SK-N-SH treated with all-trans-retinoic acid at 6 μM for 48 hours (cell line): ENCODE measurements at regions not wholly inside any gene's neighbourhood (a gene's known extent, or its start where the extent isn't known, plus 50 kb on each side); places are given as distances from the start of the nearest gene placed in this dataset.

Experiments
- ATAC-seq: fragments of 200-7000 bp; cut with Tn5 transposase; 3 replicates; pipeline ENCODE4 v1.9.1; 2020; ENCODE audit warnings: mild to moderate bottlenecking, moderate library complexity
- ARNTL ChIP-seq: fragments of 450-650 bp; formaldehyde crosslinking; IDR thresholded peaks from 2 replicates; pipeline ENCODE4 v1.5.0; 2020; ENCODE audit warnings: low read depth, mild to moderate bottlenecking, moderate library complexity, borderline replicate concordance
- BACH2 ChIP-seq: fragments of 250-450 bp; sonication (Bioruptor Pico); IDR thresholded peaks from 2 replicates; pipeline ENCODE4 v1.9.0; 2021; ENCODE audit warnings: mild to moderate bottlenecking, borderline replicate concordance
- CREB5 ChIP-seq: fragments of 250-450 bp; sonication (Bioruptor Pico); IDR thresholded peaks from 2 replicates; pipeline ENCODE4 v1.5.1; 2020; ENCODE audit warnings: low read depth, mild to moderate bottlenecking, moderate library complexity
- CSDC2 ChIP-seq: fragments of 250-450 bp; sonication (Bioruptor Pico); IDR thresholded peaks from 2 replicates; pipeline ENCODE4 v1.5.0; 2020; ENCODE audit warnings: mild to moderate bottlenecking, moderate library complexity
- CSRNP3 ChIP-seq: fragments of 250-450 bp; sonication (Bioruptor Pico); IDR thresholded peaks from 2 replicates; pipeline ENCODE4 v1.5.1; 2021; ENCODE audit warnings: mild to moderate bottlenecking, moderate library complexity
- ESRRG ChIP-seq: fragments of 250-450 bp; sonication (Bioruptor Pico); IDR thresholded peaks from 2 replicates; pipeline ENCODE4 v1.6.1; 2021; ENCODE audit warnings: mild to moderate bottlenecking
- ISL1 ChIP-seq: fragments of 250-450 bp; sonication (Bioruptor Pico); IDR thresholded peaks from 2 replicates; pipeline ENCODE4 v2.1.2; 2022; ENCODE audit warnings: mild to moderate bottlenecking, moderate library complexity
- OSR1 ChIP-seq: fragments of 250-450 bp; sonication (Bioruptor Pico); IDR thresholded peaks from 2 replicates; pipeline ENCODE4 v1.8.0; 2022; ENCODE audit warnings: moderate library complexity, mild to moderate bottlenecking, inconsistent platforms
- POU6F1 ChIP-seq: fragments of 250-450 bp; sonication (Bioruptor Pico); IDR thresholded peaks from 2 replicates; pipeline ENCODE4 v1.8.0; 2021; ENCODE audit warnings: low read depth, mild to moderate bottlenecking, moderate library complexity, borderline replicate concordance
- PPARA ChIP-seq: fragments of 250-450 bp; sonication (Bioruptor Pico); IDR thresholded peaks from 2 replicates; pipeline ENCODE4 v1.5.0; 2020; ENCODE audit warnings: mild to moderate bottlenecking, borderline replicate concordance
- RARB ChIP-seq: fragments of 250-450 bp; sonication (Bioruptor Pico); IDR thresholded peaks from 2 replicates; pipeline ENCODE4 v1.8.0; 2021; ENCODE audit warnings: mild to moderate bottlenecking, moderate library complexity
- SNAI2 ChIP-seq: fragments of 250-450 bp; sonication (Bioruptor Pico); IDR thresholded peaks from 2 replicates; pipeline ENCODE4 v1.5.0; 2020; ENCODE audit warnings: mild to moderate bottlenecking, moderate library complexity
- TOX ChIP-seq: fragments of 250-450 bp; sonication (Bioruptor Pico); IDR thresholded peaks from 2 replicates; pipeline ENCODE4 v1.8.0; 2021; ENCODE audit warnings: mild to moderate bottlenecking, moderate library complexity, borderline replicate concordance
- ZC3H10 ChIP-seq: fragments of 250-450 bp; sonication (Bioruptor Pico); IDR thresholded peaks from 2 replicates; pipeline ENCODE4 v1.5.1; 2021; ENCODE audit warnings: mild to moderate bottlenecking, moderate library complexity
- ZFP3 ChIP-seq: fragments of 250-450 bp; sonication (Bioruptor Pico); IDR thresholded peaks from 2 replicates; pipeline ENCODE4 v1.5.0; 2020; ENCODE audit warnings: mild to moderate bottlenecking, moderate library complexity
- ZFP30 ChIP-seq: fragments of 450-650 bp; formaldehyde crosslinking; IDR thresholded peaks from 2 replicates; pipeline ENCODE4 v1.5.0; 2022; ENCODE audit warnings: mild to moderate bottlenecking, moderate library complexity
- ZNF565 ChIP-seq: fragments of 450-650 bp; formaldehyde crosslinking; conservative IDR thresholded peaks from 2 replicates; pipeline ENCODE4 v1.5.0; 2020; ENCODE audit warnings: low read depth, mild to moderate bottlenecking, moderate library complexity
- ZNF70 ChIP-seq: fragments of 450-650 bp; formaldehyde crosslinking; IDR thresholded peaks from 2 replicates; pipeline ENCODE4 v1.5.0; 2020; ENCODE audit warnings: mild to moderate bottlenecking, moderate library complexity
- TF ChIP-seq, protein P1 (sequence below): fragments of 250-450 bp; sonication (Bioruptor Pico); IDR thresholded peaks from 2 replicates; pipeline ENCODE4 v1.8.0; 2020; ENCODE audit warnings: mild to moderate bottlenecking, moderate library complexity, borderline replicate concordance
- TF ChIP-seq, protein P2 (sequence below): fragments of 250-450 bp; sonication (Bioruptor Pico); IDR thresholded peaks from 2 replicates; pipeline ENCODE4 v1.5.0; 2020; ENCODE audit warnings: mild to moderate bottlenecking, moderate library complexity

DNA sequence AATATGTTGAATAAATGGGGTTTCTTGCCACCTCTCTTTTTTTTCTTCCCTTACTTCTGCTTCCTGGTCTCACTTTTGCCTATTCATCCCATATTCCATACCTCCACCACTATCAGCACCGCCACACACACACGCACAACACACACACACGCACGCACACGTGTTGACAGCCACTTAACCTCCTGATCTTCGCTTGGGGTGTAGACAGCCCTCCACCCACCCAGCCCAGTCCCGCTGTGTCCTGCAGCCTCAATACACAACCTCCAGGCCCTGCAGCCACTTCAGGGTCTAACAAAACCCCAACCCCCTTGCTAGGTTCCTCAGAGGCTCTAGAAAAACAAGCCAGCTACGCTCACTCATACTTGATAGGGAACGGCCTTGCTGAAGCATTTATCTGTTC, 72.3 kb downstream of the LINC00237 start:
- TF ChIP-seq ZC3H10 (CRISPR knock-in tag), result no peak
- TF ChIP-seq ARNTL (CRISPR knock-in tag), result no peak
- TF ChIP-seq, protein P1, sequence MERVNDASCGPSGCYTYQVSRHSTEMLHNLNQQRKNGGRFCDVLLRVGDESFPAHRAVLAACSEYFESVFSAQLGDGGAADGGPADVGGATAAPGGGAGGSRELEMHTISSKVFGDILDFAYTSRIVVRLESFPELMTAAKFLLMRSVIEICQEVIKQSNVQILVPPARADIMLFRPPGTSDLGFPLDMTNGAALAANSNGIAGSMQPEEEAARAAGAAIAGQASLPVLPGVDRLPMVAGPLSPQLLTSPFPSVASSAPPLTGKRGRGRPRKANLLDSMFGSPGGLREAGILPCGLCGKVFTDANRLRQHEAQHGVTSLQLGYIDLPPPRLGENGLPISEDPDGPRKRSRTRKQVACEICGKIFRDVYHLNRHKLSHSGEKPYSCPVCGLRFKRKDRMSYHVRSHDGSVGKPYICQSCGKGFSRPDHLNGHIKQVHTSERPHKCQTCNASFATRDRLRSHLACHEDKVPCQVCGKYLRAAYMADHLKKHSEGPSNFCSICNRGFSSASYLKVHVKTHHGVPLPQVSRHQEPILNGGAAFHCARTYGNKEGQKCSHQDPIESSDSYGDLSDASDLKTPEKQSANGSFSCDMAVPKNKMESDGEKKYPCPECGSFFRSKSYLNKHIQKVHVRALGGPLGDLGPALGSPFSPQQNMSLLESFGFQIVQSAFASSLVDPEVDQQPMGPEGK, result no peak
- no peak for TF ChIP-seq ESRRG (CRISPR knock-in tag)
- TF ChIP-seq CREB5 (CRISPR knock-in tag), result no peak
- TF ChIP-seq PPARA (CRISPR knock-in tag), result no peak
- no peak for TF ChIP-seq ZNF70 (CRISPR knock-in tag)
- no peak for TF ChIP-seq OSR1 (CRISPR knock-in tag)
- no peak for TF ChIP-seq CSRNP3 (CRISPR knock-in tag)
- TF ChIP-seq BACH2 (CRISPR knock-in tag), result no peak
- TF ChIP-seq, protein P2, sequence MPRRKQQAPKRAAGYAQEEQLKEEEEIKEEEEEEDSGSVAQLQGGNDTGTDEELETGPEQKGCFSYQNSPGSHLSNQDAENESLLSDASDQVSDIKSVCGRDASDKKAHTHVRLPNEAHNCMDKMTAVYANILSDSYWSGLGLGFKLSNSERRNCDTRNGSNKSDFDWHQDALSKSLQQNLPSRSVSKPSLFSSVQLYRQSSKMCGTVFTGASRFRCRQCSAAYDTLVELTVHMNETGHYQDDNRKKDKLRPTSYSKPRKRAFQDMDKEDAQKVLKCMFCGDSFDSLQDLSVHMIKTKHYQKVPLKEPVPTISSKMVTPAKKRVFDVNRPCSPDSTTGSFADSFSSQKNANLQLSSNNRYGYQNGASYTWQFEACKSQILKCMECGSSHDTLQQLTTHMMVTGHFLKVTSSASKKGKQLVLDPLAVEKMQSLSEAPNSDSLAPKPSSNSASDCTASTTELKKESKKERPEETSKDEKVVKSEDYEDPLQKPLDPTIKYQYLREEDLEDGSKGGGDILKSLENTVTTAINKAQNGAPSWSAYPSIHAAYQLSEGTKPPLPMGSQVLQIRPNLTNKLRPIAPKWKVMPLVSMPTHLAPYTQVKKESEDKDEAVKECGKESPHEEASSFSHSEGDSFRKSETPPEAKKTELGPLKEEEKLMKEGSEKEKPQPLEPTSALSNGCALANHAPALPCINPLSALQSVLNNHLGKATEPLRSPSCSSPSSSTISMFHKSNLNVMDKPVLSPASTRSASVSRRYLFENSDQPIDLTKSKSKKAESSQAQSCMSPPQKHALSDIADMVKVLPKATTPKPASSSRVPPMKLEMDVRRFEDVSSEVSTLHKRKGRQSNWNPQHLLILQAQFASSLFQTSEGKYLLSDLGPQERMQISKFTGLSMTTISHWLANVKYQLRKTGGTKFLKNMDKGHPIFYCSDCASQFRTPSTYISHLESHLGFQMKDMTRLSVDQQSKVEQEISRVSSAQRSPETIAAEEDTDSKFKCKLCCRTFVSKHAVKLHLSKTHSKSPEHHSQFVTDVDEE (CRISPR knock-in tag), result no peak
- TF ChIP-seq ZFP30 (CRISPR knock-in tag), result no peak
- TF ChIP-seq ISL1 (CRISPR knock-in tag), result no peak
- TF ChIP-seq CSDC2 (CRISPR knock-in tag), result no peak
- no peak for TF ChIP-seq ZNF565 (CRISPR knock-in tag)
- TF ChIP-seq TOX (CRISPR knock-in tag), result no peak
- no peak for TF ChIP-seq ZFP3 (CRISPR knock-in tag)
- no peak for TF ChIP-seq SNAI2
- TF ChIP-seq POU6F1 (CRISPR knock-in tag), result no peak
- no peak for ATAC-seq

DNA sequence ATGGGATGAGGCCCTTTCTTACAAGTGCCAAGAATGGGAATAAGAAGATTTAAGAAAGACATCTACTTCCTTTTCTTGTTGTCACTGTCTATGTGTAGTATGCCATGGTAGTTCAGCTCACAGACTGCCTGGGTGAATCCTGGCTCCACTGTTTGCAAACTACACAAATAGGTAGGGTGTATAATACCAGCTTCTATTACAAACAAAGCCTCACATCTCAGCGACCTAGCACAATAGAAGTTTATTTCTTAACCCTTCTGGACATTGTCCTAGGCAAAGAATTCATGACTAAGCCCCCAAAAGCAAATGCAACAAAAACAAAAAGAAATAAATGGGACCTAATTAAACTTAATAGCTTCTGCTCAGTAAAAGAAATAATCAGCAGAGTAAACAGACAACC, 74.5 kb downstream of the LINC00237 start:
- TF ChIP-seq RARB (CRISPR knock-in tag) (no peak), ZNF565 (CRISPR knock-in tag) (no peak), CSRNP3 (CRISPR knock-in tag) (no peak)
- ATAC-seq, result no peak

- no peak for ATAC-seq
- no peak for TF ChIP-seq SNAI2
- no peak for TF ChIP-seq CREB5 (CRISPR knock-in tag)
Observed at GRCh38 chr20:21029341-21029740, 76.8 kb downstream of the LINC00237 start.
